ENCODE measurements at regions not wholly inside any gene's neighbourhood (a gene's known extent, or its start where the extent isn't known, plus 50 kb on each side); places are given as distances from the start of the nearest gene placed in this dataset.
"Not testable (repeated sequence)": the region's sequence is repeated elsewhere in the genome, so short reads cannot be mapped to it uniquely, and the experiment has no call there.

GRCh38 chr15:20657084-20657483 is 115.5 kb upstream of the GOLGA6L6 start:
- H3K9ac ChIP-seq (ENCODE audit: low read length), result no peak overlapping the region
- H3K27ac ChIP-seq (ENCODE audit: low read depth, low read length), result no peak overlapping the region
- TF ChIP-seq EZH2 (IDR thresholded peaks at IDR 0.05; ENCODE audit: insufficient read depth, low read length), result no peak
- TF ChIP-seq CTCF (IDR thresholded peaks at IDR 0.05; ENCODE audit: insufficient read depth, low read depth, low read length), result no peak
- Mint-ChIP-seq H3K36me3 (ENCODE audit: low read depth, unreplicated experiment) (no peaks in the 10 kb centered on the region), H3K27ac (ENCODE audit: unreplicated experiment) (no peak overlapping the region), H3K4me1 (ENCODE audit: low read depth, unreplicated experiment) (no peaks in the 10 kb centered on the region), H3K27me3 (ENCODE audit: low read depth, unreplicated experiment) (no peaks in the 10 kb centered on the region), H3K4me3 (ENCODE audit: unreplicated experiment) (no peak overlapping the region), H3K9me3 (ENCODE audit: unreplicated experiment) (no peaks in the 10 kb centered on the region)
- H2AFZ ChIP-seq (ENCODE audit: low read depth, low read length), result no peak overlapping the region
- H3K4me2 ChIP-seq (ENCODE audit: low read length), result no peak overlapping the region
- DNase-seq (ENCODE audit: low read depth) (no peak), FAIRE-seq (no peak)
- no peaks in the 10 kb centered on the region for H3K9me3 ChIP-seq (ENCODE audit: insufficient read depth, low read depth, low read length)
- H3K4me3 ChIP-seq (ENCODE audit: insufficient read depth, low read depth, low read length), result no peak overlapping the region
- no peaks in the 10 kb centered on the region for H4K20me1 ChIP-seq (ENCODE audit: insufficient read depth, low read length)
- H3K36me3 ChIP-seq (ENCODE audit: insufficient read depth, low read length), result no peaks in the 10 kb centered on the region
- H3K27me3 ChIP-seq (ENCODE audit: insufficient read depth, low read length), result no peaks in the 10 kb centered on the region
- H3K79me2 ChIP-seq (ENCODE audit: insufficient read depth, low read length), result no peaks in the 10 kb centered on the region
- H3K4me1 ChIP-seq (ENCODE audit: insufficient read depth, low read length), result no peaks in the 10 kb centered on the region

GRCh38 chr15:20652914-20653313 is 111.3 kb upstream of the GOLGA6L6 start:
- FAIRE-seq (no peak), DNase-seq (ENCODE audit: low read depth) (no peak)
- Mint-ChIP-seq H3K4me3 (ENCODE audit: unreplicated experiment) (no peak overlapping the region), H3K27me3 (ENCODE audit: low read depth, unreplicated experiment) (no peaks in the 10 kb centered on the region), H3K4me1 (ENCODE audit: low read depth, unreplicated experiment) (no peaks in the 10 kb centered on the region), H3K9me3 (ENCODE audit: unreplicated experiment) (no peaks in the 10 kb centered on the region), H3K36me3 (ENCODE audit: low read depth, unreplicated experiment) (no peaks in the 10 kb centered on the region), H3K27ac (ENCODE audit: unreplicated experiment) (no peak overlapping the region)
- no peak overlapping the region for H3K27ac ChIP-seq (ENCODE audit: low read depth, low read length)
- H3K36me3 ChIP-seq (ENCODE audit: insufficient read depth, low read length), result no peaks in the 10 kb centered on the region
- no peak overlapping the region for H3K4me2 ChIP-seq (ENCODE audit: low read length)
- H3K4me1 ChIP-seq (ENCODE audit: insufficient read depth, low read length), result no peaks in the 10 kb centered on the region
- no peaks in the 10 kb centered on the region for H4K20me1 ChIP-seq (ENCODE audit: insufficient read depth, low read length)
- no peaks in the 10 kb centered on the region for H3K27me3 ChIP-seq (ENCODE audit: insufficient read depth, low read length)
- H2AFZ ChIP-seq (ENCODE audit: low read depth, low read length), result no peak overlapping the region
- H3K9ac ChIP-seq (ENCODE audit: low read length), result no peak overlapping the region
- TF ChIP-seq CTCF (IDR thresholded peaks at IDR 0.05; ENCODE audit: insufficient read depth, low read depth, low read length) (no peak), EZH2 (IDR thresholded peaks at IDR 0.05; ENCODE audit: insufficient read depth, low read length) (no peak)
- no peaks in the 10 kb centered on the region for H3K9me3 ChIP-seq (ENCODE audit: insufficient read depth, low read depth, low read length)
- no peak overlapping the region for H3K4me3 ChIP-seq (ENCODE audit: insufficient read depth, low read depth, low read length)
- H3K79me2 ChIP-seq (ENCODE audit: insufficient read depth, low read length), result no peaks in the 10 kb centered on the region

- not testable (repeated sequence) for H3K27me3 ChIP-seq (ENCODE audit: insufficient read depth, low read length); H3K4me1 Mint-ChIP-seq (ENCODE audit: low read depth, unreplicated experiment); H3K4me2 ChIP-seq (ENCODE audit: low read length); H4K20me1 ChIP-seq (ENCODE audit: insufficient read depth, low read length); H3K4me3 ChIP-seq (ENCODE audit: insufficient read depth, low read depth, low read length); FAIRE-seq; H3K27ac ChIP-seq (ENCODE audit: low read depth, low read length); H3K27me3 Mint-ChIP-seq (ENCODE audit: low read depth, unreplicated experiment); H3K36me3 ChIP-seq (ENCODE audit: insufficient read depth, low read length); H3K9ac ChIP-seq (ENCODE audit: low read length); DNase-seq (ENCODE audit: low read depth); H3K4me1 ChIP-seq (ENCODE audit: insufficient read depth, low read length); H3K4me3 Mint-ChIP-seq (ENCODE audit: unreplicated experiment); H3K79me2 ChIP-seq (ENCODE audit: insufficient read depth, low read length); H2AFZ ChIP-seq (ENCODE audit: low read depth, low read length); H3K36me3 Mint-ChIP-seq (ENCODE audit: low read depth, unreplicated experiment); H3K9me3 Mint-ChIP-seq (ENCODE audit: unreplicated experiment); H3K27ac Mint-ChIP-seq (ENCODE audit: unreplicated experiment)
- H3K9me3 ChIP-seq (ENCODE audit: insufficient read depth, low read depth, low read length), result peaks cover 12% of the 10 kb centered on the region
Observed at GRCh38 chr15:20648402-20648975, 106.9 kb upstream of the GOLGA6L6 start.

Data from astrocyte (in vitro differentiated cells and primary cell).